Ramos (cell line): ENCODE measurements at regions not wholly inside any gene's neighbourhood (a gene's known extent, or its start where the extent isn't known, plus 50 kb on each side); places are given as distances from the start of the nearest gene placed in this dataset.

Source experiments
- in situ Hi-C: fragments of 300-500 bp; cut with MboI; formaldehyde crosslinking; loops from one replicate; pipeline ENCODE4 v1.14.3; 2022; ENCODE audit warnings: low sequenced_read_pairs; ENCODE audit not compliant: unreplicated experiment

GRCh38 chr13:64051278-64051677 is 2635.6 kb upstream of the PCDH20 start:
- in situ Hi-C loops = no loop called here

GRCh38 chr13:64041296-64041695 is 2625.6 kb upstream of the PCDH20 start:
- in situ Hi-C loops = no loop called here

GRCh38 chr13:64033921-64034320 is 2618.3 kb upstream of the PCDH20 start:
- in situ Hi-C loops = no loop called here

GRCh38 chr13:64029343-64030093 is 2613.9 kb upstream of the PCDH20 start:
- in situ Hi-C loops = no loop called here

GRCh38 chr13:64028551-64028950 is 2612.9 kb upstream of the PCDH20 start:
- in situ Hi-C loops = no loop called here

- in situ Hi-C loops = no loop called here
Measured at GRCh38 chr13:64020126-64020525, 2604.5 kb upstream of the PCDH20 start.

- in situ Hi-C loops = no loop called here
Measured at GRCh38 chr13:64007339-64007738, 2591.7 kb upstream of the PCDH20 start.

GRCh38 chr13:64000321-64000720 is 2584.7 kb upstream of the PCDH20 start:
- in situ Hi-C loops = no loop called here

- in situ Hi-C loops = no loop called here
Measured at GRCh38 chr13:63999614-64000305, 2584.1 kb upstream of the PCDH20 start.

GRCh38 chr13:63983366-63983765 is 2567.7 kb upstream of the PCDH20 start:
- in situ Hi-C loops = no loop called here

- in situ Hi-C loops = no loop called here
Measured at GRCh38 chr13:63979951-63980350, 2564.3 kb upstream of the PCDH20 start.

GRCh38 chr13:63972328-63972727 is 2556.7 kb upstream of the PCDH20 start:
- in situ Hi-C loops = no loop called here

GRCh38 chr13:63954683-63955082 is 2539.0 kb upstream of the PCDH20 start:
- in situ Hi-C loops = no loop called here

- in situ Hi-C loops = no loop called here
Measured at GRCh38 chr13:63948045-63948444, 2532.4 kb upstream of the PCDH20 start.

- in situ Hi-C loops = no loop called here
Measured at GRCh38 chr13:63944911-63945310, 2529.3 kb upstream of the PCDH20 start.

GRCh38 chr13:63942372-63942771 is 2526.7 kb upstream of the PCDH20 start:
- in situ Hi-C loops = no loop called here

- in situ Hi-C loops = no loop called here
Measured at GRCh38 chr13:63938851-63939250, 2523.2 kb upstream of the PCDH20 start.

GRCh38 chr13:63910511-63910910 is 2494.9 kb upstream of the PCDH20 start:
- in situ Hi-C loops = no loop called here

GRCh38 chr13:63909726-63910375 is 2494.2 kb upstream of the PCDH20 start:
- in situ Hi-C loops = no loop called here

- in situ Hi-C loops = no loop called here
Measured at GRCh38 chr13:63902141-63902540, 2486.5 kb upstream of the PCDH20 start.

- in situ Hi-C loops = no loop called here
Measured at GRCh38 chr13:63901630-63902029, 2486.0 kb upstream of the PCDH20 start.
